ENCODE measurements at regions not wholly inside any gene's neighbourhood (a gene's known extent, or its start where the extent isn't known, plus 50 kb on each side); places are given as distances from the start of the nearest gene placed in this dataset.

DNA sequence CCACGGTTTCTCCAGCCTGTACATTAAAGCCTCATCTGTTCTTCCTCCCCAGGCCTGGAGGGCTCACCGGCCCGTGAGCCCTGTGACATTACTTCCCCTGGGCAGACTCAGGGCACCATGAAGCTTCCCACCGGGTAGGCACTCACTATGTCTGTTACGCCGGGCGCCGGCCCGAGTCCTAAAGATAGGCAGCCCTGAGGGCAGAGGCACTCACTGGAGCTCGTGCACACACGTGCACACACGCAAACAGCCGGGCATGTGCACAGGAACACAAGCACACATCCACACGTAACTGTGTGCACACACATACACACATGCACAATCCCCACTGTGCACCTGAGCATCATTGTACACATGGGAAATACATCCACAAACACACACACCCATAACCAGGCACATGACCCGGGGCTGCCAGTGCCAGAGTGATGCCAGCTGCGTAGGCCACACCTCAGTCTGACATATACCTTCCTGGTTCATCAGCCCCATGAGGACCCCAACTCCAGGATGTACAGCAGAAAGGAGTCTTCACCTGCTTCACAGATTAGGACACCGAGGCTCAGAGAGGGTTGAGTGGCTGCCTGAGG lies 83.7 kb downstream of the YTHDF1 start:
- TF ChIP-seq, protein P1, sequence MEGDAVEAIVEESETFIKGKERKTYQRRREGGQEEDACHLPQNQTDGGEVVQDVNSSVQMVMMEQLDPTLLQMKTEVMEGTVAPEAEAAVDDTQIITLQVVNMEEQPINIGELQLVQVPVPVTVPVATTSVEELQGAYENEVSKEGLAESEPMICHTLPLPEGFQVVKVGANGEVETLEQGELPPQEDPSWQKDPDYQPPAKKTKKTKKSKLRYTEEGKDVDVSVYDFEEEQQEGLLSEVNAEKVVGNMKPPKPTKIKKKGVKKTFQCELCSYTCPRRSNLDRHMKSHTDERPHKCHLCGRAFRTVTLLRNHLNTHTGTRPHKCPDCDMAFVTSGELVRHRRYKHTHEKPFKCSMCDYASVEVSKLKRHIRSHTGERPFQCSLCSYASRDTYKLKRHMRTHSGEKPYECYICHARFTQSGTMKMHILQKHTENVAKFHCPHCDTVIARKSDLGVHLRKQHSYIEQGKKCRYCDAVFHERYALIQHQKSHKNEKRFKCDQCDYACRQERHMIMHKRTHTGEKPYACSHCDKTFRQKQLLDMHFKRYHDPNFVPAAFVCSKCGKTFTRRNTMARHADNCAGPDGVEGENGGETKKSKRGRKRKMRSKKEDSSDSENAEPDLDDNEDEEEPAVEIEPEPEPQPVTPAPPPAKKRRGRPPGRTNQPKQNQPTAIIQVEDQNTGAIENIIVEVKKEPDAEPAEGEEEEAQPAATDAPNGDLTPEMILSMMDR (conservative IDR thresholded peaks at IDR 0.05; ENCODE audit: low read depth, low read length): no peak
- TF ChIP-seq EZH2 (IDR thresholded peaks at IDR 0.05; ENCODE audit: borderline replicate concordance, low read depth, low read length, poor library complexity, severe bottlenecking): no peak

Data from A673 (cell line).